Keratinocyte (primary cell): ENCODE measurements at regions not wholly inside any gene's neighbourhood (a gene's known extent, or its start where the extent isn't known, plus 50 kb on each side); places are given as distances from the start of the nearest gene placed in this dataset.

Experiments
- DNase-seq: peaks from one replicate; pipeline ENCODE4 v3.0.0-alpha.2; 2011; ENCODE audit warnings: low read depth, missing footprints, low spot score
- FAIRE-seq: peaks from 2 replicates; lab custom pipeline; 2011; peaks lifted over from hg19 to GRCh38; lab: Jason Lieb, UNC
- H2AFZ ChIP-seq: 2 replicates; pipeline ENCODE4 v1.6.0; 2012; ENCODE audit warnings: low read length, control low read depth, inconsistent platforms; ENCODE audit not compliant: control insufficient read depth
- H3K27ac ChIP-seq: 2 replicates; pipeline ENCODE4 v1.5.1; 2011; ENCODE audit warnings: low read length; ENCODE audit not compliant: control insufficient read depth, insufficient read depth
- H3K27me3 ChIP-seq: 3 replicates; pipeline ENCODE4 v1.6.0; 2011; ENCODE audit warnings: low read length; ENCODE audit not compliant: control insufficient read depth, insufficient read depth; ENCODE audit errors: extremely low read depth
- H3K36me3 ChIP-seq, 2 experiments: 2 replicates in 1 of 2; 3 replicates in 1 of 2; pipeline ENCODE4 v1.5.1; 2011; ENCODE audit warnings: low read length in 2 of 2, mild to moderate bottlenecking in 1 of 2; ENCODE audit not compliant: control insufficient read depth in 2 of 2, insufficient read depth in 2 of 2; ENCODE audit errors: extremely low read depth in 1 of 2
- H3K4me1 ChIP-seq: 3 replicates; pipeline ENCODE4 v1.5.1; 2011; ENCODE audit warnings: low read length; ENCODE audit not compliant: control insufficient read depth, insufficient read depth; ENCODE audit errors: extremely low read depth
- H3K4me2 ChIP-seq: 3 replicates; pipeline ENCODE4 v1.6.0; 2011; ENCODE audit warnings: low read depth, low read length; ENCODE audit not compliant: control insufficient read depth, insufficient read depth; ENCODE audit errors: extremely low read depth
- H3K4me3 ChIP-seq, 3 experiments: fragments of 200-600 bp in 1 of 3; sonication (generic) in 1 of 3; 2 replicates in 2 of 3; 3 replicates in 1 of 3; pipeline ENCODE4 v1.5.1; 2011 to 2016; ENCODE audit warnings: low read length in 3 of 3, mild to moderate bottlenecking in 3 of 3, control low read depth in 2 of 3, inconsistent platforms in 1 of 3, low read depth in 1 of 3, mixed read lengths in 1 of 3, mixed run types in 1 of 3, moderate library complexity in 1 of 3; ENCODE audit not compliant: control insufficient read depth in 2 of 3, insufficient read depth in 2 of 3; ENCODE audit errors: extremely low read depth in 1 of 3
- H3K79me2 ChIP-seq: 2 replicates; pipeline ENCODE4 v1.6.0; 2012; ENCODE audit warnings: low read length; ENCODE audit not compliant: control insufficient read depth, insufficient read depth
- H3K9ac ChIP-seq: 3 replicates; pipeline ENCODE4 v1.6.0; 2011; ENCODE audit warnings: low read length; ENCODE audit not compliant: control insufficient read depth, insufficient read depth; ENCODE audit errors: extremely low read depth
- H3K9me1 ChIP-seq: 3 replicates; pipeline ENCODE4 v1.6.0; 2011; ENCODE audit warnings: low read length; ENCODE audit not compliant: control insufficient read depth, insufficient read depth; ENCODE audit errors: extremely low read depth
- H3K9me3 ChIP-seq: 2 replicates; pipeline ENCODE4 v1.5.1; 2012; ENCODE audit warnings: low read depth, low read length; ENCODE audit not compliant: control insufficient read depth
- H4K20me1 ChIP-seq: 3 replicates; pipeline ENCODE4 v1.6.0; 2011; ENCODE audit warnings: low read length; ENCODE audit not compliant: control insufficient read depth, insufficient read depth; ENCODE audit errors: extremely low read depth
- CTCF ChIP-seq, 3 experiments: IDR thresholded peaks in 1 of 3; conservative IDR thresholded peaks in 1 of 3; optimal IDR thresholded peaks in 1 of 3; 2 replicates in 2 of 3; 3 replicates in 1 of 3; pipeline versions ENCODE3 to v1.5.1; 2011; ENCODE audit warnings: low read length in 3 of 3, mild to moderate bottlenecking in 3 of 3, moderate library complexity in 2 of 3, control low read depth in 1 of 3, inconsistent platforms in 1 of 3; ENCODE audit not compliant: insufficient read depth in 2 of 3; ENCODE audit errors: extremely low read depth in 1 of 3
- EZH2 ChIP-seq: IDR thresholded peaks from one replicate; pipeline ENCODE4 v1.6.1; 2012; ENCODE audit warnings: inconsistent platforms, mild to moderate bottlenecking, low read length, moderate library complexity
- dilution Hi-C: fragments of 300-500 bp; cut with MboI; formaldehyde crosslinking; loops from one replicate; pipeline ENCODE4 v1.7.0; 2020; ENCODE audit warnings: low sequenced_read_pairs; ENCODE audit not compliant: extremely low pct_ligation_motif_present

GRCh38 chr2:76669966-76670465, 852.2 kb downstream of the LRRTM4 start:
- TF ChIP-seq EZH2 (no peak), CTCF (optimal IDR thresholded peaks at IDR 0.05 in 1 of 3, IDR thresholded peaks at IDR 0.05 in 1 of 3, conservative IDR thresholded peaks at IDR 0.05 in 1 of 3; ENCODE audit: extremely low read depth in 1 of 3, insufficient read depth in 2 of 3, low read length in 3 of 3) (no peak)
- H3K27me3 ChIP-seq, result no peaks in the 10 kb centered on the region
- no peaks in the 10 kb centered on the region for H3K4me1 ChIP-seq
- H3K9me1 ChIP-seq, result no peaks in the 10 kb centered on the region
- no peaks in the 10 kb centered on the region for H3K79me2 ChIP-seq
- DNase-seq (no peak), FAIRE-seq (no peak)
- dilution Hi-C loops, result no loop called here
- H3K9ac ChIP-seq, result no peak overlapping the region
- no peaks in the 10 kb centered on the region for H3K9me3 ChIP-seq
- H4K20me1 ChIP-seq, result no peaks in the 10 kb centered on the region
- no peak overlapping the region for H3K4me3 ChIP-seq
- no peaks in the 10 kb centered on the region for H3K36me3 ChIP-seq
- no peak overlapping the region for H3K4me2 ChIP-seq
- H2AFZ ChIP-seq, result no peak overlapping the region
- H3K27ac ChIP-seq, result no peak overlapping the region

- TF ChIP-seq CTCF (optimal IDR thresholded peaks at IDR 0.05 in 1 of 3, IDR thresholded peaks at IDR 0.05 in 1 of 3, conservative IDR thresholded peaks at IDR 0.05 in 1 of 3; ENCODE audit: extremely low read depth in 1 of 3, insufficient read depth in 2 of 3, low read length in 3 of 3) (no peak), EZH2 (no peak)
Observed at GRCh38 chr2:76668279-76668678, 853.9 kb downstream of the LRRTM4 start.

More at GRCh38 chr2:76668279-76668678, 853.9 kb downstream of the LRRTM4 start:
- Histone ChIP-seq H2AFZ (no peak overlapping the region), H3K9me3 (no peaks in the 10 kb centered on the region), H4K20me1 (no peaks in the 10 kb centered on the region), H3K27me3 (no peaks in the 10 kb centered on the region), H3K9me1 (no peaks in the 10 kb centered on the region), H3K4me2 (no peak overlapping the region), H3K36me3 (no peaks in the 10 kb centered on the region), H3K79me2 (no peaks in the 10 kb centered on the region), H3K27ac (no peak overlapping the region), H3K4me3 (no peak overlapping the region), H3K9ac (no peak overlapping the region), H3K4me1 (no peaks in the 10 kb centered on the region)
- dilution Hi-C loops, result no loop called here
- DNase-seq (no peak), FAIRE-seq (no peak)
